PC-9 (cell line): ENCODE measurements at regions not wholly inside any gene's neighbourhood (a gene's known extent, or its start where the extent isn't known, plus 50 kb on each side); places are given as distances from the start of the nearest gene placed in this dataset.
"Not testable (repeated sequence)": the region's sequence is repeated elsewhere in the genome, so short reads cannot be mapped to it uniquely, and the experiment has no call there.

ENCODE experiments used
- EZH2 ChIP-seq: fragments of 200-600 bp; sonication (generic); IDR thresholded peaks from 2 replicates; pipeline ENCODE4 v1.8.0; 2017; ENCODE audit warnings: antibody characterized with exemption, low read depth
- TF ChIP-seq, protein P1 (sequence below): fragments of 200-600 bp; sonication (generic); conservative IDR thresholded peaks from 2 replicates; pipeline ENCODE4 v1.6.1; 2017; ENCODE audit warnings: mixed run types, antibody characterized with exemption, mild to moderate bottlenecking, moderate library complexity

DNA sequence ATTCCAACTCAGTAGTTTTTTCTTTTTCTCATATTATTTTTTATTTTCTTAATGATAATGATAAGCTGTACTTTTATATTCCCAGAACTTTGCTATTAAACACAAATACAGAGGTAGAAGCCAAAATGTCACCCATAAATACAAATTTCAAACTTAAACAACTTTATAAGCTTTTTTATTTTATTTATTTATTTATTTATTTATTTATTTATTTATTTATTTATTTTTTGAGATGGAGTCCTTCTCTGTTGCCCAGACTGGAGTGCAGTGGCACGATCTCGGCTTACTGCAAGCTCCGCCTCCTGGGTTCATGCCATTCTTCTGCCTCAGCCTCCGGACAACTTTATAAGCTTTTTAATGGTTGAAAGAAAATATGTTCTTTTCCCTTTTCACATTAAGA is 243.3 kb downstream of the RAP2B start:
- TF ChIP-seq, protein P1, sequence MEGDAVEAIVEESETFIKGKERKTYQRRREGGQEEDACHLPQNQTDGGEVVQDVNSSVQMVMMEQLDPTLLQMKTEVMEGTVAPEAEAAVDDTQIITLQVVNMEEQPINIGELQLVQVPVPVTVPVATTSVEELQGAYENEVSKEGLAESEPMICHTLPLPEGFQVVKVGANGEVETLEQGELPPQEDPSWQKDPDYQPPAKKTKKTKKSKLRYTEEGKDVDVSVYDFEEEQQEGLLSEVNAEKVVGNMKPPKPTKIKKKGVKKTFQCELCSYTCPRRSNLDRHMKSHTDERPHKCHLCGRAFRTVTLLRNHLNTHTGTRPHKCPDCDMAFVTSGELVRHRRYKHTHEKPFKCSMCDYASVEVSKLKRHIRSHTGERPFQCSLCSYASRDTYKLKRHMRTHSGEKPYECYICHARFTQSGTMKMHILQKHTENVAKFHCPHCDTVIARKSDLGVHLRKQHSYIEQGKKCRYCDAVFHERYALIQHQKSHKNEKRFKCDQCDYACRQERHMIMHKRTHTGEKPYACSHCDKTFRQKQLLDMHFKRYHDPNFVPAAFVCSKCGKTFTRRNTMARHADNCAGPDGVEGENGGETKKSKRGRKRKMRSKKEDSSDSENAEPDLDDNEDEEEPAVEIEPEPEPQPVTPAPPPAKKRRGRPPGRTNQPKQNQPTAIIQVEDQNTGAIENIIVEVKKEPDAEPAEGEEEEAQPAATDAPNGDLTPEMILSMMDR = not testable (repeated sequence)
- not testable (repeated sequence) for TF ChIP-seq EZH2
